Esophagus squamous epithelium (tissue), 4 donors: ENCODE measurements at regions not wholly inside any gene's neighbourhood (a gene's known extent, or its start where the extent isn't known, plus 50 kb on each side); places are given as distances from the start of the nearest gene placed in this dataset.

Experiments
- CTCF ChIP-seq, 6 experiments: fragments of 450-650 bp in 4 of 6; fragments of 200-600 bp in 2 of 6; sonication (generic) in 2 of 6; IDR thresholded peaks; one replicate each; pipeline ENCODE4 v1.5.1; 2016 to 2019; ENCODE audit warnings: antibody characterized with exemption in 6 of 6, mild to moderate bottlenecking in 4 of 6, moderate library complexity in 4 of 6
- POLR2A ChIP-seq, 4 donors: fragments of 450-650 bp; IDR thresholded peaks; one replicate each; pipeline ENCODE4 v1.6.1; 2017; ENCODE audit warnings: antibody characterized with exemption in 4 of 4, mild to moderate bottlenecking in 4 of 4, moderate library complexity in 3 of 4

DNA sequence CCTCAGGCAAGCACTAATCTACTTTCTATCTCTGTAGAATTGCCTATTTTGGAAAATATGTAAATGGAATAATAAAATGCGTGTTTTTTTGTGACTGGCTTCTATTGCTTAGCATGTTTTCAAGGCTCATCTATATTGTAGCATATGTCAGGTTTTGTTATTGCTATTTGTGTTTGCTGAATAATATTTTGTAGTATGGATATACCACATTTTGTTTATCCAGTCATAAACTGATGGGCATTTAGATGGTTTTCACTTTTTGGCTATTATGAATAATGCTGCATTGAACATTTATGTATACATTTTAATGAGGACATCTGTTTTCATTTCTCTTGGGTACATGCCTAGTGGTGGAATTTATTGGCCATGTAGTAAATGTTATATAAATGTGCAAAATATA lies 183.3 kb upstream of the ZP4 start:
- TF ChIP-seq CTCF (IDR thresholded peaks at IDR 0.05) (no peak), POLR2A (IDR thresholded peaks at IDR 0.05) (no peak)
